ENCODE measurements at regions not wholly inside any gene's neighbourhood (a gene's known extent, or its start where the extent isn't known, plus 50 kb on each side); places are given as distances from the start of the nearest gene placed in this dataset.
A peak's percentile ranks its signal among the peaks of the same experiment; 100 is the strongest.
"Not testable (repeated sequence)": the region's sequence is repeated elsewhere in the genome, so short reads cannot be mapped to it uniquely, and the experiment has no call there.

DNA sequence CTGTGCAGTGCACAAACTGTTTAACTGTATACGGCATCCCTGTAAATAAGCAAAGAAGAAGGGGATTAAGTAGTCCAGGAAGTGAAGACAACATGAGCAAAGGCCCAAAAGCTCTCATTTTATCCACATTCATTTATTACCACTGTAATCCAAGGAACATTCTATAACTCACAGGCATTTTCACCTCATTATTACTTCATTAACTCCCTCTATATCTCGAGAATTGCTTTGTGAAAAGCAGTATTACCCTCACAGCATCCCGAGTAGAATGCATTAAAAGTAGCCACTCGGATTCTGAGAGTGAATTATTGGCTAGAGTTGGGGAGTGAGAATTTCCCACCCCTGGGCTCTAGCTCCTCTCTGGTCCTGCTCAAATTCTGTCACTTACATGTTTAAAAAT lies 51.0 kb upstream of the CHCHD3 start:
- DNase-seq (ENCODE audit: low read depth, low spot score) = no peak
- in situ Hi-C loops (cut with HindIII; ENCODE audit: low pct_unique_long_range_greater_than_20kb, low sequenced_read_pairs) = no loop called here

DNA sequence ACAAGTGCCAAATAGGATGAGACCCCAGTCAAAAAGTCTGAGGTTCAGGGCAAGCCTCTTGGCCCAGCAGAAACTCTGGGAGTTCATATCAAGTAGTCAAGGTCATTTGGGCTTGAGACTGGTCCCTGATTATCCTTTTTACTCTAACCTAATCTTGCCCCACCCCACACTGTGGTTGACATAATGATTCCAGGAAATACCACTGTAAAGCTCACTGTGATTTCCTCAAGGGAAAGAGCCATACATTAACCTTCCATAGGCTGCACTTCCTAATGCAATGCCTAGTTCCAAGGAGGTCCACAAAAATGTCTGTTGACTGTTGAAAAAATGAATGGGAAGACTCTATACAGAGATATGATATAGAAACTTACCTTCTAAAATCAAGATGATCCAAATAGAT lies 52.9 kb upstream of the CHCHD3 start:
- DNase-seq (ENCODE audit: low read depth, low spot score) = no peak
- in situ Hi-C loops (cut with HindIII; ENCODE audit: low pct_unique_long_range_greater_than_20kb, low sequenced_read_pairs) = no loop called here

DNA sequence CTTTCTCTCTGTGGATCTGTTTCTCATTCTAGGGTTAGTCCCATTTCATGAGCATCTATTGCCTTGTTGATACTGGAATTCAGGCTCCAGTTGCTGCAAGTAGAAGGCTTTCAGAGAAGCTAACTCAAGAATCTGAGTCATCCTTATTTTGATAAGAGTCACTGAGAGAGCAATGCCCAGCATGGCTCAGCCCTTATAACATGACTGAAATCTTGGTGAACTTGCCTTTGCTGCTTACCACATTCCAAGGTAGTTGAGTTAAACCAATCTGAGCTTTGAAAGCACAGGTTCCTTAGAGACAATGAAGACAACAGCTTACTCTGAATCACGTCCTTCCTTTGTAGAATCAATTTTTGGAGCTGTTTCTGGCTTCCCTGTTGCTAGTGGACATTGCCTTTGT lies 53.6 kb upstream of the CHCHD3 start:
- in situ Hi-C loops (cut with HindIII; ENCODE audit: low pct_unique_long_range_greater_than_20kb, low sequenced_read_pairs) = no loop called here
- no peak for DNase-seq (ENCODE audit: low read depth, low spot score)

- peak; percentile 70 for DNase-seq (ENCODE audit: low read depth, low spot score)
- in situ Hi-C loops (cut with HindIII; ENCODE audit: low pct_unique_long_range_greater_than_20kb, low sequenced_read_pairs) = no loop called here
These were observed 57.5 kb upstream of the CHCHD3 start for GRCh38 chr7:133139350-133139749.

DNA sequence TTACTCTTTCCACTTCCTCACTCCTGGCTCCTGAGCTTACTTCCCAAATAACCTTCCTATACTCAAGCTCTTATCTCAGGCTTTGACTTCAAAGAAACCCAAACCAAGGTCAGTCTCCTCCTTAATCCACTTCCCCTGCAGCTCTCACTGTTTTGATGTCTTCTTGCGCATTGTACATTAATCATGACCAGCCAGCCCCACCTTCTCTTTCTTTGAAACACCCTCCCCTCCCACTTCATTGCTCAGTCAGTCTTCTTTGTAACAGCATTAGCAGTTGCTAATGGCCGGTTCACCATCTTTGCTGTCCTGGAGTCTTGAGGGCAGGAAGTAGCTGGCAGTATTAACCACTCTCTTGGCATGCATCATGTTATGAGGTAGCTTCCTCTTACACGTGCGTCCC lies 57.9 kb upstream of the CHCHD3 start:
- DNase-seq (ENCODE audit: low read depth, low spot score) = no peak
- in situ Hi-C loops (cut with HindIII; ENCODE audit: low pct_unique_long_range_greater_than_20kb, low sequenced_read_pairs) = no loop called here

DNA sequence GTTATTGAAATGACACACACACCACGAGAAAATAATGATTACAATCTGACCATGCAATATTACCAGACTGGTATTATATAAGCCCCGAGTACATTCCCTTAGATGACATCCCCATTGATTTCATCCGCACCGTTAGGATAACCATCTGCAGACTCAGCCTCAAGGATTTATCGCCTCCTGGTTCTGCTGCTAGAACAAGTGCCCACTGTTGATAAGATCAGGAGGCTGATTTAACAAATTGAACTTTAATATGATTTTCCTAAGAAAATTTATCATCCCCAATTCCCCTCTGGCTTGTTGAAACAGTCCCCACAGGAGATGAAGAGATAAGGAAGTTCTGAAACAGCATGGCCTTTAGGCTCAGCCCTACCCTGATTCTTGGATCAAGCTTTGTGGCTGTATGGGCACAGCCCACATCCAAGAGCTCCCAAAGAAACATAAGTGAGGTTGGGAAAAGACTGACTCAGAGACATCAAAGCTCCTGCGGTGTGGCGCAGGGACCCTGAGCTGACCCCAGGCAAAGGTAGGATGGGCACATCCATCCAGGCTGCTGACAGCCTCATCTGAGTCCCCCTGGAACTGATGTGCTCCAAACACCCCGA lies 59.2 kb upstream of the CHCHD3 start:
- no peak for DNase-seq (ENCODE audit: low read depth, low spot score)
- in situ Hi-C loops (cut with HindIII; ENCODE audit: low pct_unique_long_range_greater_than_20kb, low sequenced_read_pairs) = no loop called here

GRCh38 chr7:133150760-133151159 lies 68.9 kb upstream of the CHCHD3 start:
- in situ Hi-C loops (cut with HindIII; ENCODE audit: low pct_unique_long_range_greater_than_20kb, low sequenced_read_pairs) = no loop called here
- DNase-seq (ENCODE audit: low read depth, low spot score) = no peak

DNA sequence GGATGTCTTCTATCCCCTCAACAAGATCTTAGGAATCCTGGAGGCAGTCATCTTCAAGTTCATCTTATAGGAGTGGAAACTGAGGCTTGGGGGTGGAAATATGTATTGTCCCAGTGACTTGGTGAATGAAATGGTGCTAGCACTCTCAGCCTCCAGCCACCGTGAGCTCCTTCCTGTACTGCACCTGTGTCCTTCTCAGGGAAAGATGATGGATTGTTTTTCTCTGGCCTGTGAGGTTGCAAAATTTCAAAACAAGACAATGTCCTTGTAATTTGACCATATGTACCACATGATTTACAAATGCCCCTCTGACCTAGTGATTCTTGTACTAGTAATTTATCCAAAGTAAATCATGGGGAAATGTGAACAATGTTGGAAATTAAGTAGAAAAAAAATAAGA lies 71.0 kb upstream of the CHCHD3 start:
- no peak for DNase-seq (ENCODE audit: low read depth, low spot score)
- in situ Hi-C loops (cut with HindIII; ENCODE audit: low pct_unique_long_range_greater_than_20kb, low sequenced_read_pairs) = no loop called here

- DNase-seq (ENCODE audit: low read depth, low spot score) = no peak
- in situ Hi-C loops (cut with HindIII; ENCODE audit: low pct_unique_long_range_greater_than_20kb, low sequenced_read_pairs) = no loop called here
These were observed 73.3 kb upstream of the CHCHD3 start for GRCh38 chr7:133155146-133155545.

DNA sequence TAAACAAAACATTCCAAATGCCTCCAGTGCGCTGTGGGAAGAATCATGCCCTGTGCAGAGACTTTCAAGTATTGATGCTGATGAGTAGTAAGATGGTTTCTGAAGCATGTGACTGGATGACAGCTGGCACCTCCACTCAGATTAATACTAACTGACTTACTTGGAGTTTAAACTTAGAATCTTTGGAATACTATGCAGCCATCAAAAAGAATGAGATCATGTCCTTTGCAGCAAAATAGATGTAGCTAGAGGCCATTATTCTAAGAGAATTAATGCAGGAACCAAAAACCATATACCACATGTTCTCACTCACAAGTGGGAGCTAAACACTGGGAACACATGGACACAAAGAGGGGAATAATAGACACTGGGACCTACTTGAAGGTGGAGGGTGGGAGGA lies 73.8 kb upstream of the CHCHD3 start:
- DNase-seq (ENCODE audit: low read depth, low spot score) = no peak
- in situ Hi-C loops (cut with HindIII; ENCODE audit: low pct_unique_long_range_greater_than_20kb, low sequenced_read_pairs) = no loop called here

GRCh38 chr7:133157045-133157444 lies 75.2 kb upstream of the CHCHD3 start:
- no peak for DNase-seq (ENCODE audit: low read depth, low spot score)
- in situ Hi-C loops (cut with HindIII; ENCODE audit: low pct_unique_long_range_greater_than_20kb, low sequenced_read_pairs) = no loop called here

DNA sequence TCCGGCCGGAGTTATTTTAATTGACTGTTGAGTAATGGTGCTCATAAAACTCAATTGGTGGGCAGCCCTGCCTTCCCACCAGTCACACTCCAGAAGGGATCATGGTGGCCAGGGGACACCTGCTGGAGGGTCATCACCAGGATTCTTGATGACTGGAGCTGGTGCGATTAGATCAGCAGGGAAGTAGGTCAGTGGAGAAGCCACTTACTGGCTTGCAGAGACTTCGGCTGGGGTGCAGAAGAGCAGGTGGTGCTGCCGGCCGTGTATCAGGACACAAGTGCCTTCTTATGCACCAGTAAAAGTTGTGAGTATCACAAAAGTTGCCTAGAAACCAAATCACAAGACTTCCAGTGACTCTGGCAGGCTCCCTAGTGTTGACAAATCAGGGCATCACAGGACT lies 82.6 kb upstream of the CHCHD3 start:
- DNase-seq (ENCODE audit: low read depth, low spot score) = no peak
- in situ Hi-C loops (cut with HindIII; ENCODE audit: low pct_unique_long_range_greater_than_20kb, low sequenced_read_pairs) = no loop called here

- in situ Hi-C loops (cut with HindIII; ENCODE audit: low pct_unique_long_range_greater_than_20kb, low sequenced_read_pairs) = no loop called here
These were observed 83.1 kb upstream of the CHCHD3 start for GRCh38 chr7:133165001-133165400.

GRCh38 chr7:133165529-133165928 lies 83.6 kb upstream of the CHCHD3 start:
- in situ Hi-C loops (cut with HindIII; ENCODE audit: low pct_unique_long_range_greater_than_20kb, low sequenced_read_pairs) = no loop called here
- no peak for DNase-seq (ENCODE audit: low read depth, low spot score)

More at GRCh38 chr7:133165001-133165400, 83.1 kb upstream of the CHCHD3 start:
- no peak for DNase-seq (ENCODE audit: low read depth, low spot score)

GRCh38 chr7:133167300-133167699 lies 85.4 kb upstream of the CHCHD3 start:
- in situ Hi-C loops (cut with HindIII; ENCODE audit: low pct_unique_long_range_greater_than_20kb, low sequenced_read_pairs) = no loop called here
- DNase-seq (ENCODE audit: low read depth, low spot score) = no peak

- DNase-seq (ENCODE audit: low read depth, low spot score); in situ Hi-C loops (cut with HindIII; ENCODE audit: low pct_unique_long_range_greater_than_20kb, low sequenced_read_pairs): not testable (repeated sequence)
These were observed 83.6 kb upstream of the EXOC4 start for GRCh38 chr7:133169167-133169822.

DNA sequence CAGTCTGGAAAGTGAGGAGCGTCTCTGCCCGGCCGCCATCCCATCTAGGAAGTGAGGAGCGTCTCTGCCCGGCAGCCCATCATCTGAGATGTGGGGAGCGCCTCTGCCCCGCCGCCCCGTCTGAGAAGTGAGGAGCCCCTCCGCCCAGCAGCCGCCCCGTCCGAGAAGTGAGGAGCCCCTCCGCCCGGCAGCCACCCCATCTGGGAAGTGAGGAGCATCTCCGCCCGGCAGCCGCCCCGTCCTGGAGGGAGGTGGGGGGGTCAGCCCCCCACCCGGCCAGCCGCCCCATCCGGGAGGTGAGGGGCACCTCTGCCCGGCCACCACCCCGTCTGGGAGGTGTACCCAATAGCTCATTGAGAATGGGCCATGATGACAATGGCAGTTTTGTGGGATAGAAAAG lies 75.4 kb upstream of the EXOC4 start:
- DNase-seq (ENCODE audit: low read depth, low spot score); in situ Hi-C loops (cut with HindIII; ENCODE audit: low pct_unique_long_range_greater_than_20kb, low sequenced_read_pairs): not testable (repeated sequence)

GRCh38 chr7:133180717-133181116 lies 72.2 kb upstream of the EXOC4 start:
- in situ Hi-C loops (cut with HindIII; ENCODE audit: low pct_unique_long_range_greater_than_20kb, low sequenced_read_pairs) = no loop called here
- no peak for DNase-seq (ENCODE audit: low read depth, low spot score)

- no peak for DNase-seq (ENCODE audit: low read depth, low spot score)
- in situ Hi-C loops (cut with HindIII; ENCODE audit: low pct_unique_long_range_greater_than_20kb, low sequenced_read_pairs) = no loop called here
These were observed 69.7 kb upstream of the EXOC4 start for GRCh38 chr7:133183042-133183794.

Measured in SK-MEL-5 (cell line).